ENCODE measurements at regions not wholly inside any gene's neighbourhood (a gene's known extent, or its start where the extent isn't known, plus 50 kb on each side); places are given as distances from the start of the nearest gene placed in this dataset.

DNA sequence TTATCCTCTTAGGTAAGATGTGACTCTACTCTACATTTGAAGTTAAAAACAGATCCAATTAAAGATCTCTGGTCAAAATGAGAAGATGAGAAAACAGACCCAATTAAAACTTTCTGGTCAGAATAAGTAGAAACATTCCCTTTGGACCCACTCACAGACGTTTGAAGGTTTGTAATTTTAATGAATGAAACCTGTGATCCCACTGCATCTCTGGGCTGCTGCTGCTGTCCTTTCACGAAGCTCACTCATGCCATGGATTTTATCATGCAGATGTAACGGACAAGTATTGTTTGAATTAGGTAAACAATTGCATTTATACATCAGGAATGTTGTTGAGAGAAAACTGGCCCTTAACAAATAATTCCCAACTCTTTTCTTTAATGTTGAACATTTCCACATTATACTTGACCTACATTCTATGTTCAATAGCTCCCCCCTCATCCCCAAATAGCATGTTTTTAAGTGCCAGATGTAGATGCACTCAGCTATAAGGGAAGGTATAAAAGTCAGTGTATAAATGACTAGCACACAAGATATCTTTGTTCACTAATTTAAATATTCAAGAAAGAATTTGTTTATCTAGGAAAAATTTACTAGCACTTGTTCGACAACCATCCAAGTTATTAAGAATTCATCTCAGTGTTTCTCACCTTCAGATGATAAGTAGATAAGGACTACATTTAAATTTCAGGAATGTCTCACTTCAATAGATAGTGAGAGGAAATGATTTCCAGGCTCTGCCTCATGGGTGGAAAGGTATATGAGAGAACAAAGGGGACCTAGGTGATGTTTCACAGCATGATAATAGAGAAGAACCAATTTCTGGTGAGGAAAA is 202.3 kb upstream of the LMNTD1 start:
- no peak overlapping the region for H3K27ac ChIP-seq (ENCODE audit: low read depth, low read length)
- no peaks in the 10 kb centered on the region for H3K4me1 Mint-ChIP-seq
- no peaks in the 10 kb centered on the region for H3K36me3 Mint-ChIP-seq
- ChIA-PET POLR2A (no interaction called here), CTCF (no interaction called here)
- peaks cover 0 to 3% (median 0%) of the 10 kb centered on the region in 5 donors for H3K9me3 Mint-ChIP-seq
- no peak overlapping the region for H3K4me3 Mint-ChIP-seq
- H3K36me3 ChIP-seq (ENCODE audit: insufficient read depth, low read length): no peaks in the 10 kb centered on the region
- H3K27ac Mint-ChIP-seq: no peak overlapping the region
- H3K4me3 ChIP-seq (ENCODE audit: low read length): no peak overlapping the region
- H3K27me3 ChIP-seq (ENCODE audit: insufficient read depth, low read length, poor library complexity, severe bottlenecking): no peaks in the 10 kb centered on the region
- H3K4me1 ChIP-seq (ENCODE audit: insufficient read depth, low read length): no peaks in the 10 kb centered on the region
- H3K9me3 ChIP-seq (ENCODE audit: low read length): no peaks in the 10 kb centered on the region
- DNase-seq: no peak
- H3K27me3 Mint-ChIP-seq: peaks cover 0 to 3% of the 10 kb centered on the region in 2 donors

- Mint-ChIP-seq H3K9me3 (peaks cover 0 to 3% (median 0%) of the 10 kb centered on the region in 5 donors), H3K36me3 (no peaks in the 10 kb centered on the region), H3K27me3 (peaks cover 0 to 3% of the 10 kb centered on the region in 2 donors), H3K4me1 (no peaks in the 10 kb centered on the region), H3K27ac (no peak overlapping the region), H3K4me3 (no peak overlapping the region)
- H3K27ac ChIP-seq (ENCODE audit: low read depth, low read length): no peak overlapping the region
- no peak for DNase-seq
- H3K9me3 ChIP-seq (ENCODE audit: low read length): no peaks in the 10 kb centered on the region
- H3K4me3 ChIP-seq (ENCODE audit: low read length): no peak overlapping the region
- H3K27me3 ChIP-seq (ENCODE audit: insufficient read depth, low read length, poor library complexity, severe bottlenecking): no peaks in the 10 kb centered on the region
- ChIA-PET CTCF (no interaction called here), POLR2A (no interaction called here)
- H3K36me3 ChIP-seq (ENCODE audit: insufficient read depth, low read length): no peaks in the 10 kb centered on the region
- no peaks in the 10 kb centered on the region for H3K4me1 ChIP-seq (ENCODE audit: insufficient read depth, low read length)
Observed at GRCh38 chr12:25755971-25756260, 202.6 kb upstream of the RASSF8 start.

DNA sequence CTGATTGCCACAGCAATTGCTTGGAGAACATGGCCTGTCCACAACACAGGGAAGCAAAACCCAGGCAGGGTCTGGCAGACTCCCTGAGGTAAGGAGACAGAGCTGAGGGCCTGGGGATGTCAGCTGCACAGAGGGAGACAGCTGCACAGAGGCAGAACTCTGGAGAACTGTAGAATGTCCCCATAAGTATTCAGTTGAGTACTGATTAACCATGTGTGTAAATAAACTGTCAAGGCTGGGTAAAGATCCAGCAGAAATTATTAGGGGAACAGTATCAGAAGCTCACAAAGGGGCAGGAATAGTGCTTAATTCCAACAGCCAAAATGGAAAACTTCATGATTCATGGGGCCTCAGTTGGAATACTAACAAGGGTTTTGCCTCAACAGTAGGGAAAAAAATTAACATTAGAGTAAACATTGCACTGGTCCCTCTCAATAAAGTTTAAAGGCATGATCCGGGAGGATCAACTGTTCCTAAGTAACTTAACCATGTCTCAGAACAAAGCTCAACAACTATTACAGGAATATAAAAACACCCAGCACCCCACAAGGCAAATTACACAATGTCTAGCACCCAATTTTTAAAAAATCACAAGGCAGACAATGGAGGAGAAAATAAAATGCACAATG is 201.3 kb upstream of the RASSF8 start:
- Mint-ChIP-seq H3K36me3 (no peaks in the 10 kb centered on the region), H3K9me3 (peaks cover 0 to 3% (median 0%) of the 10 kb centered on the region in 5 donors), H3K4me3 (no peak overlapping the region), H3K27me3 (peaks cover 0 to 1% of the 10 kb centered on the region in 2 donors), H3K27ac (no peak overlapping the region), H3K4me1 (no peaks in the 10 kb centered on the region)
- Histone ChIP-seq H3K27ac (ENCODE audit: low read depth, low read length) (no peak overlapping the region), H3K36me3 (ENCODE audit: insufficient read depth, low read length) (no peaks in the 10 kb centered on the region), H3K4me3 (ENCODE audit: low read length) (no peak overlapping the region), H3K27me3 (ENCODE audit: insufficient read depth, low read length, poor library complexity, severe bottlenecking) (no peaks in the 10 kb centered on the region), H3K9me3 (ENCODE audit: low read length) (no peaks in the 10 kb centered on the region), H3K4me1 (ENCODE audit: insufficient read depth, low read length) (no peaks in the 10 kb centered on the region)
- POLR2A ChIA-PET: no interaction called here
- DNase-seq: no peak
- CTCF ChIA-PET: no interaction called here

- POLR2A ChIA-PET: no interaction called here
- no peak overlapping the region for H3K4me3 Mint-ChIP-seq
Observed at GRCh38 chr12:25759752-25760151, 198.7 kb upstream of the RASSF8 start.

GRCh38 chr12:25761356-25761755 is 197.1 kb upstream of the RASSF8 start:
- Histone ChIP-seq H3K27ac (ENCODE audit: low read depth, low read length) (no peak overlapping the region), H3K4me3 (ENCODE audit: low read length) (no peak overlapping the region), H3K9me3 (ENCODE audit: low read length) (no peaks in the 10 kb centered on the region), H3K4me1 (ENCODE audit: insufficient read depth, low read length) (no peaks in the 10 kb centered on the region), H3K36me3 (ENCODE audit: insufficient read depth, low read length) (no peaks in the 10 kb centered on the region), H3K27me3 (ENCODE audit: insufficient read depth, low read length, poor library complexity, severe bottlenecking) (no peaks in the 10 kb centered on the region)
- H3K27me3 Mint-ChIP-seq: peaks cover 0 to 3% of the 10 kb centered on the region in 2 donors
- no peaks in the 10 kb centered on the region for H3K4me1 Mint-ChIP-seq
- peaks cover 0 to 5% (median 0%) of the 10 kb centered on the region in 5 donors for H3K9me3 Mint-ChIP-seq
- no peak for DNase-seq
- no peak overlapping the region for H3K4me3 Mint-ChIP-seq
- H3K36me3 Mint-ChIP-seq: no peaks in the 10 kb centered on the region
- no peak overlapping the region for H3K27ac Mint-ChIP-seq
- POLR2A ChIA-PET: no interaction called here
- CTCF ChIA-PET: no interaction called here

More at GRCh38 chr12:25759752-25760151, 198.7 kb upstream of the RASSF8 start:
- Mint-ChIP-seq H3K36me3 (no peaks in the 10 kb centered on the region), H3K27ac (no peak overlapping the region), H3K4me1 (no peaks in the 10 kb centered on the region), H3K27me3 (peaks cover 0 to 1% of the 10 kb centered on the region in 2 donors), H3K9me3 (peaks cover 0 to 5% (median 0%) of the 10 kb centered on the region in 5 donors)
- CTCF ChIA-PET: no interaction called here
- no peak overlapping the region for H3K4me3 ChIP-seq (ENCODE audit: low read length)
- no peak overlapping the region for H3K27ac ChIP-seq (ENCODE audit: low read depth, low read length)
- no peak for DNase-seq
- H3K9me3 ChIP-seq (ENCODE audit: low read length): no peaks in the 10 kb centered on the region
- no peaks in the 10 kb centered on the region for H3K27me3 ChIP-seq (ENCODE audit: insufficient read depth, low read length, poor library complexity, severe bottlenecking)
- no peaks in the 10 kb centered on the region for H3K4me1 ChIP-seq (ENCODE audit: insufficient read depth, low read length)
- no peaks in the 10 kb centered on the region for H3K36me3 ChIP-seq (ENCODE audit: insufficient read depth, low read length)

GRCh38 chr12:25764409-25764808 is 194.1 kb upstream of the RASSF8 start:
- H3K4me3 ChIP-seq (ENCODE audit: low read length): no peak overlapping the region
- no peak for DNase-seq
- Mint-ChIP-seq H3K27ac (no peak overlapping the region), H3K4me3 (no peak overlapping the region), H3K36me3 (no peaks in the 10 kb centered on the region), H3K9me3 (peaks cover 0 to 5% (median 0%) of the 10 kb centered on the region in 5 donors), H3K4me1 (no peaks in the 10 kb centered on the region), H3K27me3 (peaks cover 0 to 2% of the 10 kb centered on the region in 2 donors)
- no peaks in the 10 kb centered on the region for H3K9me3 ChIP-seq (ENCODE audit: low read length)
- no peaks in the 10 kb centered on the region for H3K36me3 ChIP-seq (ENCODE audit: insufficient read depth, low read length)
- ChIA-PET CTCF (no interaction called here), POLR2A (no interaction called here)
- no peaks in the 10 kb centered on the region for H3K27me3 ChIP-seq (ENCODE audit: insufficient read depth, low read length, poor library complexity, severe bottlenecking)
- no peaks in the 10 kb centered on the region for H3K4me1 ChIP-seq (ENCODE audit: insufficient read depth, low read length)
- H3K27ac ChIP-seq (ENCODE audit: low read depth, low read length): no peak overlapping the region

DNA sequence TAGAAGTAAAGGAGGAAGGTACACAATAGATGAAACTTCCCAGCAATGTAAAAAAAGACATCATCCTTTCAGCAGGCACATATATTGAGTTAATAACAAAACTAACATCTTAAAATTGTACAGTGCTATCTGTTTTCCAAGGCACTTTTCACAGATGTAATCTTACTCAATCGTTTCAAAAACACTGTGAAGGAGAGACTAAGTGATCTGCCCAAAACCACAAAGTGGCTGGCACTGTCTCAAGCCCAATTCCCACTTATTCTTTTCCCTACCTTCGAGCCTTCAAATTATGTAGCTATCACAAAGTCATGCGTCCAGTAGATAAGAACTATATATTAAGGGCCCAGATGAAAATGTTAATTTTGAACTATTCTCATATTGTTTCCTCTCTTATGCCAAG is 193.6 kb upstream of the RASSF8 start:
- no peaks in the 10 kb centered on the region for H3K27me3 ChIP-seq (ENCODE audit: insufficient read depth, low read length, poor library complexity, severe bottlenecking)
- no peak for DNase-seq
- POLR2A ChIA-PET: no interaction called here
- H3K27me3 Mint-ChIP-seq: peaks cover 0 to 5% of the 10 kb centered on the region in 2 donors
- no peak overlapping the region for H3K27ac ChIP-seq (ENCODE audit: low read depth, low read length)
- H3K4me3 Mint-ChIP-seq: no peak overlapping the region
- no peaks in the 10 kb centered on the region for H3K36me3 Mint-ChIP-seq
- H3K27ac Mint-ChIP-seq: no peak overlapping the region
- peaks cover 0 to 5% (median 0%) of the 10 kb centered on the region in 5 donors for H3K9me3 Mint-ChIP-seq
- H3K4me1 ChIP-seq (ENCODE audit: insufficient read depth, low read length): no peaks in the 10 kb centered on the region
- H3K36me3 ChIP-seq (ENCODE audit: insufficient read depth, low read length): no peaks in the 10 kb centered on the region
- H3K9me3 ChIP-seq (ENCODE audit: low read length): no peaks in the 10 kb centered on the region
- H3K4me1 Mint-ChIP-seq: no peaks in the 10 kb centered on the region
- H3K4me3 ChIP-seq (ENCODE audit: low read length): no peak overlapping the region
- CTCF ChIA-PET: no interaction called here

- POLR2A ChIA-PET: no interaction called here
- no peak overlapping the region for H3K4me3 Mint-ChIP-seq
- CTCF ChIA-PET: no interaction called here
- Histone ChIP-seq H3K4me1 (ENCODE audit: insufficient read depth, low read length) (no peaks in the 10 kb centered on the region), H3K4me3 (ENCODE audit: low read length) (no peak overlapping the region), H3K36me3 (ENCODE audit: insufficient read depth, low read length) (no peaks in the 10 kb centered on the region), H3K27me3 (ENCODE audit: insufficient read depth, low read length, poor library complexity, severe bottlenecking) (no peaks in the 10 kb centered on the region), H3K9me3 (ENCODE audit: low read length) (no peaks in the 10 kb centered on the region), H3K27ac (ENCODE audit: low read depth, low read length) (no peak overlapping the region)
- no peaks in the 10 kb centered on the region for H3K36me3 Mint-ChIP-seq
- no peak overlapping the region for H3K27ac Mint-ChIP-seq
- H3K9me3 Mint-ChIP-seq: peaks cover 0 to 5% (median 0%) of the 10 kb centered on the region in 5 donors
- no peak for DNase-seq
- H3K27me3 Mint-ChIP-seq: peaks cover 0 to 5% of the 10 kb centered on the region in 2 donors
- H3K4me1 Mint-ChIP-seq: no peaks in the 10 kb centered on the region
Observed at GRCh38 chr12:25767606-25768005, 190.9 kb upstream of the RASSF8 start.
